ENCODE measurements at regions not wholly inside any gene's neighbourhood (a gene's known extent, or its start where the extent isn't known, plus 50 kb on each side); places are given as distances from the start of the nearest gene placed in this dataset.

DNA sequence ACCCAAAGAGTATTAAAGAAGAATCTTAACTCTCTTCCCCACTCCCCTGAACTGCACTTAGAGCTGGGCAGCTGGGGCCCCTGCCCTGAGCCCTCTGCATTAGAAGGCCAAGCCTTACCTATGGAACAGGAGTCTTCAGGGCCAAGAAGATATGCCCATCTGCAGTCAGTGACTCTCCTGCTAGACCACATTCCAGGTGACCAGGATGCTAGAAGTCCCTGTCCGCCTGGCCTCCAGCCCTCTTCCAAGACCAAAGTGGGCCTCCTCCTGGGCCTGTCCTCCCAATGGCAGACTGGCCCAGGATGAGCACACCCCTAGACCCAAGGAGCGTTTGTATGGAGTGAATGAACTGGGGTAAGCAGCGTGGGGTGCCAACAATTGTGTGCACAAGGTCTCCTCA is 259.1 kb downstream of the LY86 start:
- no peak overlapping the region for H3K27ac ChIP-seq
- H3K36me3 ChIP-seq (replicated peaks in 1 of 2; ENCODE audit: insufficient read depth in 1 of 2, low read depth in 2 of 2) = no peaks in the 10 kb centered on the region
- H3K4me1 ChIP-seq = peaks cover 19% of the 10 kb centered on the region
- DNase-seq = no peak
- H3K9me3 ChIP-seq = no peaks in the 10 kb centered on the region
- intact Hi-C loops (cut with DNase I) = no loop called here
- H3K4me3 ChIP-seq = no peak overlapping the region
- WGBS, 2 donors = 83 to 100% methylated on average over 3 of the region's 3 CpGs
- no peak for TF ChIP-seq POLR2A (IDR thresholded peaks at IDR 0.05)
- TF ChIP-seq, protein P1, sequence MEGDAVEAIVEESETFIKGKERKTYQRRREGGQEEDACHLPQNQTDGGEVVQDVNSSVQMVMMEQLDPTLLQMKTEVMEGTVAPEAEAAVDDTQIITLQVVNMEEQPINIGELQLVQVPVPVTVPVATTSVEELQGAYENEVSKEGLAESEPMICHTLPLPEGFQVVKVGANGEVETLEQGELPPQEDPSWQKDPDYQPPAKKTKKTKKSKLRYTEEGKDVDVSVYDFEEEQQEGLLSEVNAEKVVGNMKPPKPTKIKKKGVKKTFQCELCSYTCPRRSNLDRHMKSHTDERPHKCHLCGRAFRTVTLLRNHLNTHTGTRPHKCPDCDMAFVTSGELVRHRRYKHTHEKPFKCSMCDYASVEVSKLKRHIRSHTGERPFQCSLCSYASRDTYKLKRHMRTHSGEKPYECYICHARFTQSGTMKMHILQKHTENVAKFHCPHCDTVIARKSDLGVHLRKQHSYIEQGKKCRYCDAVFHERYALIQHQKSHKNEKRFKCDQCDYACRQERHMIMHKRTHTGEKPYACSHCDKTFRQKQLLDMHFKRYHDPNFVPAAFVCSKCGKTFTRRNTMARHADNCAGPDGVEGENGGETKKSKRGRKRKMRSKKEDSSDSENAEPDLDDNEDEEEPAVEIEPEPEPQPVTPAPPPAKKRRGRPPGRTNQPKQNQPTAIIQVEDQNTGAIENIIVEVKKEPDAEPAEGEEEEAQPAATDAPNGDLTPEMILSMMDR (IDR thresholded peaks at IDR 0.05) = no peak
- no peak for ATAC-seq
- H3K27me3 ChIP-seq = no peaks in the 10 kb centered on the region

DNA sequence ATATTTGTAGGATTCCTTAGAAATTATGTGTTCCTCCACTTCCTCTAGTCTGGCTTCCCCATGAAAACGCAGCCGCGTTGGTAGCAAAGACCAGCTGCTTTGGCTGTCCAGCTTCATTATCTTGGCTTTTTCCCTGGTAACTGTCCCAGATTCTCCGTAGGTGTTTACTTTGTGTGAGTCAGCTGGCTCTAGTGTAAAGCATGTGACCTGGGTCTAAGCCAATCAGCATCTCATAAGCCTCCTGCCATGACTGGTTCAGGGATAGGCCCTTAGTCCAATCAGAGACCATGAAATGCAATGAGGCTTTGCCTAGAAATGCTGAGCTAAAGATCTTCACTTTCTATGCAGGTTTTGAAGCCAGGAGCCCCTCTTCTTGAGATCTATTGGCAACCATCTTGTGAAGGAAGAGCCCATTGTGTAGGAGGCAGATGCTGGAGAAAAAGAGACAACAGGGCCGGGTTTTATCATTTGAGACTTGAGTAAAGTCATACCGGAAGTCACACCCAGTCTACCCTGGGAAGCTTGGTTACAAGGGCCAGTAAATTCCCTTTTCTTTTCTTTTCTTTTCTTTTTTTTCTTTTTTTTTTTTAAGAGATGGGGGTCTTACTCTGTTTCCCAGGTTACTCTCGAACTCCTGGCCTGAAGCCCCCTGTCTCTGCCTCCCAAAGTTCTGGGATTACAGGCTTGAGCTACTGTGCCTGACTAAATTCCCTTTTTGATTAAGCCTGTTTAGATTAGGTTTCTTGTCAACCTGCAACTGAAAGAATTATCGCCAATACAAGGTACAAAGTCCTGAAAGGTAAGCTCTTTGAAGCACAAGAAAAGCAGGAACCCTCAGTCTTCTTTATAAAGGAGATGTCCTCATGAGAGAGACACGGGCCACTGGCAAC is 256.5 kb upstream of the RREB1 start:
- TF ChIP-seq, protein P1 (IDR thresholded peaks at IDR 0.05) = peak in 1 of 7 experiments; percentile 4
- TF ChIP-seq POLR2A (IDR thresholded peaks at IDR 0.05) = peak in 2 of 3 donors; percentile 46 to 55
- peak; percentile 73 to 92 (median 83) for DNase-seq
- H3K27me3 ChIP-seq = no peaks in the 10 kb centered on the region
- intact Hi-C loops (cut with DNase I) = no loop called here
- peaks cover 19% of the 10 kb centered on the region for H3K4me1 ChIP-seq
- no peak overlapping the region for H3K4me3 ChIP-seq
- WGBS, 2 donors = 36 to 41% methylated on average over 9 of the region's 9 CpGs
- peak overlapping the region; percentile 32 to 69 (median 61) for H3K27ac ChIP-seq
- no peaks in the 10 kb centered on the region for H3K9me3 ChIP-seq
- H3K36me3 ChIP-seq (replicated peaks in 1 of 2; ENCODE audit: insufficient read depth in 1 of 2, low read depth in 2 of 2) = no peaks in the 10 kb centered on the region
- ATAC-seq = peak; percentile 100

DNA sequence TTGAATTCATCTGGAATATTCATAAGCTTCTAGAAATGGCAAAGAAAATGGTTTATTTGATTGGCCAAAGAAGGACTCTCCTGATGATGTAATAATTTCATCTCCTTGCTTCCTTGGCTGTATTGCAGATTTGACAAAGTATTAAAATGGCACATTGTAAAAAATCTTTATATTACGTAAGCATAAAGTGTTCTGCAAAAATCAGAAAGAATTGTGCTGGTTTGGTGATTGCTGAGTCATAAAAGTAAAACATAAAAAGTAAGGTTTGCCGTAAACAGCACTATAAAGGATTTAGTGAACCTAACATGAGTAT is 255.9 kb upstream of the RREB1 start:
- TF ChIP-seq, protein P1 (IDR thresholded peaks at IDR 0.05) = no peak
- TF ChIP-seq POLR2A (IDR thresholded peaks at IDR 0.05) = no peak
- peak overlapping the region in 1 of 4 donors; percentile 56 for H3K27ac ChIP-seq
- intact Hi-C loops (cut with DNase I) = no loop called here
- H3K36me3 ChIP-seq (replicated peaks in 1 of 2; ENCODE audit: insufficient read depth in 1 of 2, low read depth in 2 of 2) = no peaks in the 10 kb centered on the region
- H3K4me1 ChIP-seq = peaks cover 21% of the 10 kb centered on the region
- DNase-seq = no peak
- 83 to 92% methylated on average over 2 of the region's 2 CpGs for WGBS, 2 donors
- no peaks in the 10 kb centered on the region for H3K9me3 ChIP-seq
- no peak for ATAC-seq
- no peak overlapping the region for H3K4me3 ChIP-seq
- no peaks in the 10 kb centered on the region for H3K27me3 ChIP-seq

DNA sequence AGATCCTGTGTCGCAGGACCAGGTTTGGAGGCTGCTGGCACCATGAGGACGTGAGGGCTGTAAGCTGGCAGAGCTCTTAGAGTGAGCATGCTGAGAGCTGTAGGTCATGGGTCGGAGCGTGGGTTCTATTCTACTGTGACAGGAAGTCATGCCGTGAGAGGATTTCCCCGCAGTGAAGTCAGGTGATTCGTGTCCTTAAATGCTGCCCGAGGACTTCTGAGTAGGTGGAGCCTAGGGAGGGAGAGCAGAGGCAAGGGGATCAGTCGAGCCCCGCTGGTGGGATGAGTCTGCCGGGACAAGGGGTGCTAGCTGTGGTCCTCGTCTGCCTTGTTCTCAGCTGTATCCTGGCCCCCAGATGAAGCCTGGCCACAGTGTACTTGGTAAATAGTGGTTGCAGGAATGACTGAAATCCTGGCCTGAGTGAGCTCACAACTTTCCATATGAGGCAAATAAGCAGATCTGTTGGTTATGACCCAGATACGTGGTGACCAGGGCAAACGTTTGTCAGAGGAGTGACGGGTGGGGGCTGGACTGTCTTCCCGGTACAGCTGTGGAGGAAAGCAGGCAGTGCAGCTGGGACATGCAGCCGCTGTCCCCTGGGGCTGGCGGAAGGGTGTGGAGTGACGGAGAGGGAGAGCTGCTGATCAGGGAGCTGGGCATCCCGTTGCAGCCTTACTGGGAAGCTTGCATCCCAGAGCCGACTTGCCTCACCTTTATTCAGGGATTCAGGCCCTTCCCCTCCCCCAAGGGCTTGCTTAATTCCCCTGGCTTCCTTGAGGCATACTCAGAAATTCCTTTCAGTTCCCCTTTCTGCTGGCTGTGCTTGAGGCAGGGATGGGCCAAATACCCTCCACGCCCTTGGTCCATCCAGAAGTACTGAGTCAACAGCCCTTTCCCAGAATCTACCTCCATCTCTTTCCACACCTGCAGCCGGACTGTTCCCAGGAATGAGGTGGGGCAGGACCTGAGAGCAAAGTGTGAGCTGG is 250.9 kb upstream of the RREB1 start:
- WGBS, 2 donors = 53 to 56% methylated on average over 20 to 23 of the region's 23 CpGs
- Histone ChIP-seq H3K4me1 (peaks cover 17% of the 10 kb centered on the region), H3K9me3 (no peaks in the 10 kb centered on the region), H3K27me3 (no peaks in the 10 kb centered on the region), H3K36me3 (replicated peaks in 1 of 2; ENCODE audit: insufficient read depth in 1 of 2, low read depth in 2 of 2) (no peaks in the 10 kb centered on the region), H3K27ac (peak overlapping the region in 2 of 4 donors; percentile 4 to 44), H3K4me3 (no peak overlapping the region)
- TF ChIP-seq, protein P1 (IDR thresholded peaks at IDR 0.05) = no peak
- TF ChIP-seq POLR2A (IDR thresholded peaks at IDR 0.05) = peak in 1 of 3 donors; percentile 30
- DNase-seq (peak in 3 of 4 donors; percentile 28 to 69 (median 51)), ATAC-seq (peak; percentile 59)
- intact Hi-C loops (cut with DNase I) = no loop called here

All from body of pancreas (tissue), 4 donors.